ENCODE measurements at regions not wholly inside any gene's neighbourhood (a gene's known extent, or its start where the extent isn't known, plus 50 kb on each side); places are given as distances from the start of the nearest gene placed in this dataset.

- H3K4me1 Mint-ChIP-seq (ENCODE audit: low read depth) = peaks cover 3% of the 10 kb centered on the region
- DNase-seq = no peak
- no peaks in the 10 kb centered on the region for H3K36me3 Mint-ChIP-seq (ENCODE audit: low read depth)
- peaks cover 8% of the 10 kb centered on the region for H3K27me3 Mint-ChIP-seq (ENCODE audit: low read depth)
- intact Hi-C loops (cut with micrococcal nuclease) = no loop called here
- CTCF ChIA-PET = interaction anchor here (1.1 kb wide), 1 partner anchor 64 kb away, joined by 4 read pairs; no protein-coding TSS in a partner anchor
- no peaks in the 10 kb centered on the region for H3K9me3 Mint-ChIP-seq
- H3K4me3 Mint-ChIP-seq = no peak overlapping the region
- no peak overlapping the region for H3K27ac Mint-ChIP-seq
These were observed 236.4 kb upstream of the SP4 start for GRCh38 chr7:21191321-21192073.

GRCh38 chr7:21192657-21193056 is 235.2 kb upstream of the SP4 start:
- Mint-ChIP-seq H3K27me3 (ENCODE audit: low read depth) (peaks cover 4% of the 10 kb centered on the region), H3K4me3 (no peak overlapping the region), H3K9me3 (no peaks in the 10 kb centered on the region), H3K4me1 (ENCODE audit: low read depth) (peaks cover 3% of the 10 kb centered on the region), H3K27ac (no peak overlapping the region), H3K36me3 (ENCODE audit: low read depth) (no peaks in the 10 kb centered on the region)
- CTCF ChIA-PET = interaction anchor here (1.1 kb wide), 1 partner anchor 63 kb away, joined by 4 read pairs; no protein-coding TSS in a partner anchor
- intact Hi-C loops (cut with micrococcal nuclease) = no loop called here
- DNase-seq = no peak

- H3K27me3 Mint-ChIP-seq (ENCODE audit: low read depth) = peaks cover 4% of the 10 kb centered on the region
- no peak for DNase-seq
These were observed 234.0 kb upstream of the SP4 start for GRCh38 chr7:21193895-21194294.

DNA sequence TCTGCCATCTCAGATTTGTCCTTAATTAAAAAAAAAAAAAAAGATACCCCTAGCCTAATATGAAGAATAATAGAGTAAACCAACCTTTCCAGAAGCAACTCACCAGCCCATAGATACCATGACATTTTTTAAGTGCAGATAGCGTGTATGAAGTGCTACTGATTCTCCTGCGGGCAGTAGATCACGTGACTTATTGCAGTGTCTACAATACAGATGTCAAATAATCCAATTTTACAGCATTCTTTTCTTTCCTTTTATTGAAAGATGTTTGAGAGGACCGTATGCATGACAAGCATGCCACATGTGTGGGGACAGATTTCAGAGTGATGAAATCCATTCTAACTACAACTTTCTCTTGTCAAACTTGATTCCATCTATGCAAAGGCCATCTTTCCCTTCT is 232.9 kb upstream of the SP4 start:
- H3K36me3 Mint-ChIP-seq (ENCODE audit: low read depth) = no peaks in the 10 kb centered on the region
- CTCF ChIA-PET = no interaction called here
- no peak for DNase-seq
- H3K4me3 Mint-ChIP-seq = no peak overlapping the region
- H3K27ac Mint-ChIP-seq = no peak overlapping the region
- peaks cover 4% of the 10 kb centered on the region for H3K27me3 Mint-ChIP-seq (ENCODE audit: low read depth)
- H3K9me3 Mint-ChIP-seq = no peaks in the 10 kb centered on the region
- H3K4me1 Mint-ChIP-seq (ENCODE audit: low read depth) = peaks cover 3% of the 10 kb centered on the region
- intact Hi-C loops (cut with micrococcal nuclease) = no loop called here

More at GRCh38 chr7:21193895-21194294, 234.0 kb upstream of the SP4 start:
- intact Hi-C loops (cut with micrococcal nuclease) = no loop called here
- Mint-ChIP-seq H3K36me3 (ENCODE audit: low read depth) (no peaks in the 10 kb centered on the region), H3K27ac (no peak overlapping the region), H3K4me3 (no peak overlapping the region), H3K4me1 (ENCODE audit: low read depth) (peaks cover 3% of the 10 kb centered on the region), H3K9me3 (no peaks in the 10 kb centered on the region)
- CTCF ChIA-PET = no interaction called here

- intact Hi-C loops (cut with micrococcal nuclease) = no loop called here
- Mint-ChIP-seq H3K27me3 (ENCODE audit: low read depth) (no peaks in the 10 kb centered on the region), H3K9me3 (no peaks in the 10 kb centered on the region), H3K4me1 (ENCODE audit: low read depth) (peaks cover 3% of the 10 kb centered on the region), H3K36me3 (ENCODE audit: low read depth) (no peaks in the 10 kb centered on the region), H3K27ac (no peak overlapping the region), H3K4me3 (no peak overlapping the region)
- DNase-seq = no peak
- CTCF ChIA-PET = no interaction called here
These were observed 229.0 kb upstream of the SP4 start for GRCh38 chr7:21198921-21199320.

DNA sequence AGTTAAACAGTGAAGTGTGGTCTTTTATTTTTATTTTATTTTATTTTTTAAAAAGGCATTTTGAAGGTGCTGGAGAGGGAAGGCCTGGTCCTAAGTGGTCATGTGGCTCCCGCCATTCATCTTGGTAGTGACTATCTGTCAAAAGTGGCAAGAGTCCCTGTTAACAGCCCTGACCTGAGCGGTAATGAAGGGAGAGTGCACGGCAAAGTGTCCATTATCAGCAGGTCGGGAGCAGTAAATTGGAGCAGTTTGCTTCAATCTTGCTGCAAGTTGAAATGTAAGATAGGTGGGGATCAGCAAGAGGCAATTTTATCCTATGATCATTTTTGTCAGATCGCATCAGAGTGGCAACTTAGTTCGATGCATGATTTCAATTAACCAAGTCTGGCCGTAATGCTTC is 227.4 kb upstream of the SP4 start:
- Mint-ChIP-seq H3K27me3 (ENCODE audit: low read depth) (no peaks in the 10 kb centered on the region), H3K4me1 (ENCODE audit: low read depth) (peaks cover 3% of the 10 kb centered on the region), H3K9me3 (no peaks in the 10 kb centered on the region), H3K4me3 (no peak overlapping the region), H3K36me3 (ENCODE audit: low read depth) (no peaks in the 10 kb centered on the region), H3K27ac (no peak overlapping the region)
- CTCF ChIA-PET = no interaction called here
- DNase-seq = no peak
- intact Hi-C loops (cut with micrococcal nuclease) = no loop called here

DNA sequence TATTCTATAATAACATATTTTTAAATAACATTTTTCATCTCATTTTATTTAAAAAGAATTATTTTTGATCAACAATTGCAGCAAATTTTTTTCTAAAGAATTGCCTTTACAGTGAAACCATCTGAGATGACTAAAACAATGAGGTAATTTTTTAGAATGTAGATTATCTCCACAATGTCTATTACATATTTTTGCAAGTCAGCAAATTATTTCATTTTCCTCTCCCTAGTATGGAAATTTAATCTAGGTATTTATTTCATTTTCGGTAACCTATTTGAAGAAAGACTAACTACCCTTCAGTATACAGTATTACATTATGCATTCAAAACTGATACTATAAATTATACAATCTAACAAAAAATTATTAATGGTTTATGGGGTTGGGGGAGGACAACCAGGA is 213.2 kb upstream of the SP4 start:
- H3K4me3 Mint-ChIP-seq = no peak overlapping the region
- no peak for DNase-seq
- H3K27ac Mint-ChIP-seq = no peak overlapping the region

GRCh38 chr7:21215307-21215706 is 212.6 kb upstream of the SP4 start:
- Mint-ChIP-seq H3K4me1 (ENCODE audit: low read depth) (no peaks in the 10 kb centered on the region), H3K27ac (no peak overlapping the region), H3K9me3 (no peaks in the 10 kb centered on the region)

More for the DNA sequence above, 213.2 kb upstream of the SP4 start:
- Mint-ChIP-seq H3K36me3 (ENCODE audit: low read depth) (no peaks in the 10 kb centered on the region), H3K4me1 (ENCODE audit: low read depth) (no peaks in the 10 kb centered on the region), H3K27me3 (ENCODE audit: low read depth) (peaks cover 8% of the 10 kb centered on the region), H3K9me3 (no peaks in the 10 kb centered on the region)
- intact Hi-C loops (cut with micrococcal nuclease) = no loop called here
- CTCF ChIA-PET = no interaction called here

GRCh38 chr7:21217365-21217764 is 210.5 kb upstream of the SP4 start:
- no peaks in the 10 kb centered on the region for H3K27me3 Mint-ChIP-seq (ENCODE audit: low read depth)

More at GRCh38 chr7:21215307-21215706, 212.6 kb upstream of the SP4 start:
- CTCF ChIA-PET = no interaction called here
- Mint-ChIP-seq H3K36me3 (ENCODE audit: low read depth) (no peaks in the 10 kb centered on the region), H3K27me3 (ENCODE audit: low read depth) (peaks cover 7% of the 10 kb centered on the region), H3K4me3 (no peak overlapping the region)
- DNase-seq = no peak
- intact Hi-C loops (cut with micrococcal nuclease) = no loop called here

DNA sequence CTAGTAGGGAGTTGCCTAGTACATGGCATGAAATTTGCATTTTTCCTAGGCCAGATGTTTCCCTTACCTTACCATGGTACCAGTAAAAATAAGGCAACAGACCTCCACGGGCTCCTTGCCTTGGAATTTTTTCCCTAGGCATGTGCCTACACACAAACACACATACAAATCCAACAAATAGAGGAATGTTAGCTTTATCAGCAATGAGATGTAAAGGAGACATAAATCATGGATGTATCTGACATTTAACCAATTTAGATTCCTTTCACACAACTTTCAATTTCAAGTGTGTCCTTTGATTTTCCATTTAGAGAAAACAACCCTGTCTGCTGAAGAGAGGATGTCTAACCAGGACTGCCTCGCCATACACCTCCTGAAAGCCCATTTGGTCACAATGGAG is 209.7 kb upstream of the SP4 start:
- H3K36me3 Mint-ChIP-seq (ENCODE audit: low read depth) = no peaks in the 10 kb centered on the region
- CTCF ChIA-PET = no interaction called here
- H3K4me3 Mint-ChIP-seq = no peak overlapping the region
- no peak overlapping the region for H3K27ac Mint-ChIP-seq
- H3K9me3 Mint-ChIP-seq = no peaks in the 10 kb centered on the region
- no peak for DNase-seq
- intact Hi-C loops (cut with micrococcal nuclease) = no loop called here
- H3K4me1 Mint-ChIP-seq (ENCODE audit: low read depth) = no peaks in the 10 kb centered on the region
- no peaks in the 10 kb centered on the region for H3K27me3 Mint-ChIP-seq (ENCODE audit: low read depth)

More at GRCh38 chr7:21217365-21217764, 210.5 kb upstream of the SP4 start:
- intact Hi-C loops (cut with micrococcal nuclease) = no loop called here
- no peaks in the 10 kb centered on the region for H3K4me1 Mint-ChIP-seq (ENCODE audit: low read depth)
- H3K4me3 Mint-ChIP-seq = no peak overlapping the region
- H3K27ac Mint-ChIP-seq = no peak overlapping the region
- no peak for DNase-seq
- H3K36me3 Mint-ChIP-seq (ENCODE audit: low read depth) = no peaks in the 10 kb centered on the region
- CTCF ChIA-PET = no interaction called here
- H3K9me3 Mint-ChIP-seq = no peaks in the 10 kb centered on the region

GRCh38 chr7:21221130-21221529 is 206.8 kb upstream of the SP4 start:
- H3K4me3 Mint-ChIP-seq = no peak overlapping the region
- CTCF ChIA-PET = no interaction called here
- DNase-seq = no peak
- H3K27me3 Mint-ChIP-seq (ENCODE audit: low read depth) = no peaks in the 10 kb centered on the region
- intact Hi-C loops (cut with micrococcal nuclease) = no loop called here
- no peaks in the 10 kb centered on the region for H3K9me3 Mint-ChIP-seq
- no peaks in the 10 kb centered on the region for H3K36me3 Mint-ChIP-seq (ENCODE audit: low read depth)
- no peaks in the 10 kb centered on the region for H3K4me1 Mint-ChIP-seq (ENCODE audit: low read depth)
- H3K27ac Mint-ChIP-seq = no peak overlapping the region

DNA sequence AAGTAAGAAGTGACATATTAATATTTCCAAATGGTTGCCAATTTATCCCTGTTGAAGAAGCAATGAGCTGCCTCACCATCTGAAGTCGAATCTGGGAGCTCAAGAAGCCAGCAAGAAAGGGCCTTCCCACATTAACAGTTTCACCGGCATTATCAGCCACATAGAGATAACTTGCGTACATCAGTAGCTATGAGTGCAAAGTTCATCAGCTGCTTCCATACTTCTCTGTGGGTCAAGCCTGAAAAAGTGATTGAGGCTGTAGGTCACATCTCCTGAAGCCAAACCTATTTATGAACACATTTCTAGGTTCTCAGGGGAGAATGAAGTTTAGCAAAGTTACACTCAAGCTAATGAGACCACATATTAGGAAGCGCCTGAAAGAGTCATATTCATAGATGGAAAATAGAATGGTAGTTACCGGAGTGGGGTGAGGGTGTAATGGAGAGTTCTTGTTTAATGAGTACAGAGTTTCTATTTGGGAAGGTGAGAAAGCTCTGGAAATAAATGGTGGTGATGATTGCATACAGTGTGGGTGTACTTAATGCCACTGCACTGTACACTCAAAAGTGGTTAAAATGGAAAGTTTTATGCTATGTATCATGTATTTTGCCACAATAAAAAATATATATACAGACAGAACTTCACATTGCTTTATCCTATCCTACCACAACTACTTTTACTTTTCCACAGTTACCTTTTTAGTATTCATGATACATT is 189.3 kb upstream of the SP4 start:
- Mint-ChIP-seq H3K4me1 (ENCODE audit: low read depth) (no peaks in the 10 kb centered on the region), H3K27ac (no peak overlapping the region)
- CTCF ChIA-PET = interaction anchor here (1.0 kb wide), 1 partner anchor 290 kb away, joined by 3 read pairs; no protein-coding TSS in a partner anchor

DNA sequence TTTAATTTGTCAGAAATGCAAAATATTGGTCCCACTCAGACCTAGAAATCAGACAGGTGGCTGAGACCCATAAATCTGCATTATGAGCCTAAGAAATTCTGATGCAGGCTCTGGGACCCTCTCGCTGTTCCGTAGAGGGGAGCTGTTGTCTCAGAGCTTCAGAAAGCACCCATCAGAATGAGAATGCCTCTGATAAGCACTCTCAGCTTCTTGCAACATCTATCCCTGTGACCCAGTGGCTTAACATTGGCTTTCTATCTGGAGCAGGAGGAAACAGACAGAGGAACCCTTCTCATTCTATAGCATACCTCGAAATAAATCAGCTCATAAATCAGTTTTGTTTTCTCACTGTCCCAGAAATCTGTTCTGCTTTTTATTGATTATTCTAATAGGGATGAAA is 184.6 kb upstream of the SP4 start:
- no peaks in the 10 kb centered on the region for H3K9me3 Mint-ChIP-seq
- H3K27me3 Mint-ChIP-seq (ENCODE audit: low read depth) = peaks cover 24% of the 10 kb centered on the region
- intact Hi-C loops (cut with micrococcal nuclease) = no loop called here
- H3K4me1 Mint-ChIP-seq (ENCODE audit: low read depth) = no peaks in the 10 kb centered on the region
- DNase-seq = no peak
- no peaks in the 10 kb centered on the region for H3K36me3 Mint-ChIP-seq (ENCODE audit: low read depth)
- H3K27ac Mint-ChIP-seq = no peak overlapping the region
- no peak overlapping the region for H3K4me3 Mint-ChIP-seq
- CTCF ChIA-PET = interaction anchor here (1.2 kb wide), 1 partner anchor 11 kb away, joined by 5 read pairs; no protein-coding TSS in a partner anchor

More for the DNA sequence above, 189.3 kb upstream of the SP4 start:
- intact Hi-C loops (cut with micrococcal nuclease) = no loop called here
- H3K9me3 Mint-ChIP-seq = no peaks in the 10 kb centered on the region
- H3K36me3 Mint-ChIP-seq (ENCODE audit: low read depth) = no peaks in the 10 kb centered on the region
- no peak overlapping the region for H3K4me3 Mint-ChIP-seq
- DNase-seq = no peak
- peaks cover 25% of the 10 kb centered on the region for H3K27me3 Mint-ChIP-seq (ENCODE audit: low read depth)

All from activated naive CD4-positive, alpha-beta T cell treated with anti-CD3 and anti-CD28 coated beads for 36 hours (primary cell).